HEK293 (cell line): ENCODE measurements at regions not wholly inside any gene's neighbourhood (a gene's known extent, or its start where the extent isn't known, plus 50 kb on each side); places are given as distances from the start of the nearest gene placed in this dataset.

Experiments used
- CTCF ChIA-PET: fragments of 350-600 bp; formaldehyde crosslinking; extraction: SDS; loops from one replicate; lab custom pipeline; 2021; ENCODE audit warnings: antibody characterized with exemption; lab: Yijun Ruan, JAX
- POLR2A ChIA-PET: fragments of 300-600 bp; formaldehyde crosslinking; extraction: SDS; loops from one replicate; lab custom pipeline; 2020; ENCODE audit warnings: antibody characterized with exemption, inconsistent platforms; lab: Yijun Ruan, JAX
- H3K27ac ChIP-seq: fragments of 200-500 bp; sonication (Bioruptor generic); 2 replicates; pipeline ENCODE4 v1.5.1; 2014; ENCODE audit warnings: low read depth, low read length, control low read depth, inconsistent platforms; ENCODE audit errors: extremely low read depth
- H3K36me3 ChIP-seq, 2 experiments: fragments of 200-500 bp in 1 of 2; sonication (Bioruptor generic) in 1 of 2; 1 replicate in 1 of 2; 2 replicates in 1 of 2; pipeline ENCODE4 v1.5.1; 2014 to 2017; ENCODE audit warnings: inconsistent platforms in 2 of 2, low read length in 2 of 2; ENCODE audit not compliant: control insufficient read depth in 2 of 2, insufficient read depth in 1 of 2
- H3K4me1 ChIP-seq: fragments of 200-500 bp; sonication (Bioruptor generic); 2 replicates; pipeline ENCODE4 v1.5.1; 2014; ENCODE audit warnings: mild to moderate bottlenecking, low read length, inconsistent platforms; ENCODE audit not compliant: control insufficient read depth, insufficient read depth
- H3K4me3 ChIP-seq: 2 replicates; pipeline ENCODE4 v1.5.1; 2011; ENCODE audit warnings: low read depth, mild to moderate bottlenecking, control low read depth, low read length, moderate library complexity
- H3K9me3 ChIP-seq: fragments of 200-500 bp; sonication (Bioruptor generic); 2 replicates; pipeline ENCODE4 v1.5.1; 2014; ENCODE audit warnings: low read depth, low read length, inconsistent platforms; ENCODE audit not compliant: control insufficient read depth, insufficient read depth
- FEZF1 ChIP-seq: fragments of 450-650 bp; formaldehyde crosslinking; IDR thresholded peaks from 2 replicates; pipeline ENCODE4 v1.5.1; 2016; ENCODE audit warnings: missing biosample characterization, missing genetic modification characterization
- MZF1 ChIP-seq: fragments of 450-650 bp; formaldehyde crosslinking; IDR thresholded peaks from 2 replicates; pipeline ENCODE4 v1.5.1; 2017; ENCODE audit warnings: missing biosample characterization, missing genetic modification characterization, borderline replicate concordance
- TCF7L2 ChIP-seq: IDR thresholded peaks from 2 replicates; pipeline ENCODE4 v1.6.1; 2011; ENCODE audit warnings: low read depth, mild to moderate bottlenecking, inconsistent platforms, low read length, moderate library complexity, borderline replicate concordance
- ZFHX2 ChIP-seq: fragments of 450-650 bp; formaldehyde crosslinking; conservative IDR thresholded peaks from 2 replicates; pipeline ENCODE4 v1.5.1; 2016; ENCODE audit warnings: missing biosample characterization, missing genetic modification characterization
- ZNF114 ChIP-seq: fragments of 450-650 bp; formaldehyde crosslinking; IDR thresholded peaks from 2 replicates; pipeline ENCODE4 v1.5.0; 2017; ENCODE audit warnings: missing biosample characterization, missing genetic modification characterization
- ZNF184 ChIP-seq: fragments of 450-650 bp; IDR thresholded peaks from 2 replicates; pipeline ENCODE4 v1.5.1; 2018; ENCODE audit warnings: missing biosample characterization, mild to moderate bottlenecking, missing genetic modification characterization
- ZNF214 ChIP-seq: fragments of 450-650 bp; formaldehyde crosslinking; IDR thresholded peaks from 2 replicates; pipeline ENCODE4 v1.5.1; 2017; ENCODE audit warnings: missing biosample characterization, mild to moderate bottlenecking, missing genetic modification characterization, borderline replicate concordance
- ZNF341 ChIP-seq: fragments of 450-650 bp; formaldehyde crosslinking; IDR thresholded peaks from 2 replicates; pipeline ENCODE4; 2016; ENCODE audit warnings: low read depth, missing biosample characterization, missing genetic modification characterization
- ZNF426 ChIP-seq: fragments of 450-650 bp; formaldehyde crosslinking; IDR thresholded peaks from 2 replicates; pipeline ENCODE4 v1.5.1; 2017; ENCODE audit warnings: missing biosample characterization, missing genetic modification characterization, mild to moderate bottlenecking, inconsistent platforms, moderate library complexity
- ZNF555 ChIP-seq: fragments of 450-650 bp; formaldehyde crosslinking; conservative IDR thresholded peaks from 2 replicates; pipeline ENCODE4 v1.5.1; 2017; ENCODE audit warnings: missing biosample characterization, mild to moderate bottlenecking, missing genetic modification characterization, inconsistent platforms
- ZNF596 ChIP-seq: fragments of 450-650 bp; IDR thresholded peaks from 2 replicates; pipeline ENCODE4 v1.5.0; 2018; ENCODE audit warnings: missing biosample characterization, mild to moderate bottlenecking, missing genetic modification characterization, moderate library complexity
- ZNF629 ChIP-seq: fragments of 450-650 bp; formaldehyde crosslinking; IDR thresholded peaks from 2 replicates; pipeline ENCODE4 v1.5.1; 2017; ENCODE audit warnings: missing biosample characterization, missing genetic modification characterization
- ZNF707 ChIP-seq: fragments of 450-650 bp; formaldehyde crosslinking; IDR thresholded peaks from 2 replicates; pipeline ENCODE4 v1.5.1; 2016; ENCODE audit warnings: missing biosample characterization, missing genetic modification characterization
- ZNF843 ChIP-seq: fragments of 450-650 bp; formaldehyde crosslinking; IDR thresholded peaks from 2 replicates; pipeline ENCODE4 v1.5.1; 2016; ENCODE audit warnings: missing biosample characterization, missing genetic modification characterization
- TF ChIP-seq, protein P1 (sequence below): fragments of 450-650 bp; formaldehyde crosslinking; IDR thresholded peaks from 2 replicates; pipeline ENCODE4 v1.5.1; 2016; ENCODE audit warnings: missing biosample characterization, missing genetic modification characterization
- TF ChIP-seq, protein P2 (sequence below): fragments of 450-650 bp; formaldehyde crosslinking; IDR thresholded peaks from 2 replicates; pipeline ENCODE4 v1.5.1; 2017; ENCODE audit warnings: missing biosample characterization, mild to moderate bottlenecking, missing genetic modification characterization, moderate library complexity
- TF ChIP-seq, protein P3 (sequence below): fragments of 450-650 bp; formaldehyde crosslinking; IDR thresholded peaks from 2 replicates; pipeline ENCODE4 v1.5.1; 2016; ENCODE audit warnings: missing biosample characterization, missing genetic modification characterization

DNA sequence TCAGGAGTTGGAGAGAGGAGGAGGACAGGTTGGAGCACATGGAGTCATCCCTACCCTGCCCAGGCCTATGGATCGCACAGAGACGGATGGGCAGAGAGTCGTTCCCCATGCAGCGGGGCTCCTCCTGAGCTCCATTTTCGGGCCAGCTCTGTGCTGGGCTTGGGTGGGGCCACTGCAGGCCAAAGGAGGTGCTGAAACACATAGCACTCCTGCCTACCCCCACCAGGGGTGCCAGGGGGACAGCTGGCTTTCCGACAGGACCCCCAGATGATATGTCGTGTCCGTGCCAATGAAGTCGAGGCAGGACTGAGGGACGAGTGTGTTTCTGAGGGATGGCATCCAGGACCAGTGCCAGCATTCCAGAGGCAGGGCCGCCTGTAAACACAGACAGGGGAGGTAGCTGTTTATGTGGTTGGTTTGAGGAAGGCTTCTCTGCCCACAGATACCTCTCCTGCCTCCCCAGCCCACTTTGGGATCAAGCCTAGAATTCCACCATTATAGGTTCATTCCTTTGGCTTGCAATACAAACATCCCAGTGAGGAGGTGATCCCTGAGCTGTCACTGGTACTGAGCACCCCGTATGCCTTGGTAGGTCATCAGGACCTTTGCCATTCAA lies 116.6 kb downstream of the GLI2 start:
- H3K4me3 ChIP-seq = no peak overlapping the region
- ChIA-PET CTCF (no interaction called here), POLR2A (no interaction called here)
- H3K9me3 ChIP-seq = no peaks in the 10 kb centered on the region
- H3K4me1 ChIP-seq = 0 out of 2 replicates have a peak, but pooled peaks cover under 1% of the 10 kb centered on the region
- TF ChIP-seq ZFHX2 (tag by site-specific recombination) = no peak
- peaks cover 0 to 3% of the 10 kb centered on the region in 2 experiments; a peak in 1 of 3 replicates for H3K36me3 ChIP-seq
- no peak overlapping the region for H3K27ac ChIP-seq

DNA sequence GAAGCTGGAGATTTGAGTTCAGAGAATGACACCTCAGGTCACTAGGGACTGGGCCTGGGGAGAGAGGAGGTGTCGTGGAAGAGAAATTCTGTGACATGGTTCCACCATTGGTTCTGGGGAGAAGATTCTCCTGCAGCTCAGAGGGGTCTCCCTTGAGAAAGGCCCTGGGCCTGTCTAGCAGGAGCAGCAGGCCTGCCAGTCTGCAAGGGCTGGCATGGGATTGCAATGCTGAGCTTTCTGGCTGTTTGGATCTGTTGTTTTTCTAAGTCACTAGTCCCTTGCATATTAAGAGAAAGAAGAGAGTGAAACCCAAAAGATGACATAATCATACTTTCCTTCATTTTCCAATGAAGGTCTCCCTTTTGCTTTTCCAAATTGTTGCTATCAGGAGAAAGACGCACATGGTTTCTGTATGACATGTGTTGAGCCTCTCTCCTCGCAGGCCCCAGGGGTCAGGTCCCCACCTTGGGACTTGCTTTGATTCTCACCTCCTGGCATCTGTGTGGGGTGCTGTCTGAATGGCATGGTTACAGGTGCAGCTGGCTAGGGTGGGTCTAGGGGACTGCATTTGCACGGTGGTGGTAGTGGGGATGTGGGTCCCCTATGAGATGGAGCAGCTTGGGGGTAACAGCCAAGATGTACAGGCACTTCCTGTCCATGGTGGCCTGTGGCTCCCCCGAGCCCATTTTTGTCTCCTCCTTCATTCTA lies 117.8 kb downstream of the GLI2 start:
- peaks cover 0 to 3% of the 10 kb centered on the region in 2 experiments; a peak in 1 of 3 replicates for H3K36me3 ChIP-seq
- ChIA-PET CTCF (no interaction called here), POLR2A (no interaction called here)
- no peaks in the 10 kb centered on the region for H3K4me1 ChIP-seq
- H3K27ac ChIP-seq = no peak overlapping the region
- H3K4me3 ChIP-seq = no peak overlapping the region
- TF ChIP-seq ZNF843 (tag by site-specific recombination) (no peak), ZNF114 (tag by site-specific recombination) (no peak), ZNF184 (tag by site-specific recombination) (no peak), ZNF596 (tag by site-specific recombination) (no peak), FEZF1 (no peak), ZNF707 (no peak), TCF7L2 (no peak), ZNF341 (no peak), ZNF426 (tag by site-specific recombination) (no peak), ZNF629 (no peak), ZNF555 (tag by site-specific recombination) (no peak), MZF1 (tag by site-specific recombination) (no peak), ZNF214 (tag by site-specific recombination) (no peak)
- TF ChIP-seq, protein P1, sequence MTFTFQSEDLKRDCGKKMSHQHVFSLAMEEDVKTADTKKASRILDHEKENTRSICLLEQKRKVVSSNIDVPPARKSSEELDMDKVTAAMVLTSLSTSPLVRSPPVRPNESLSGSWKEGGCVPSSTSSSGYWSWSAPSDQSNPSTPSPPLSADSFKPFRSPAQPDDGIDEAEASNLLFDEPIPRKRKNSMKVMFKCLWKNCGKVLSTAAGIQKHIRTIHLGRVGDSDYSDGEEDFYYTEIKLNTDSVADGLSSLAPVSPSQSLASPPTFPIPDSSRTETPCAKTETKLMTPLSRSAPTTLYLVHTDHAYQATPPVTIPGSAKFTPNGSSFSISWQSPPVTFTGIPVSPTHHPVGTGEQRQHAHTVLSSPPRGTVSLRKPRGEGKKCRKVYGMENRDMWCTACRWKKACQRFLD (tag by site-specific recombination) = no peak
- TF ChIP-seq, protein P2, sequence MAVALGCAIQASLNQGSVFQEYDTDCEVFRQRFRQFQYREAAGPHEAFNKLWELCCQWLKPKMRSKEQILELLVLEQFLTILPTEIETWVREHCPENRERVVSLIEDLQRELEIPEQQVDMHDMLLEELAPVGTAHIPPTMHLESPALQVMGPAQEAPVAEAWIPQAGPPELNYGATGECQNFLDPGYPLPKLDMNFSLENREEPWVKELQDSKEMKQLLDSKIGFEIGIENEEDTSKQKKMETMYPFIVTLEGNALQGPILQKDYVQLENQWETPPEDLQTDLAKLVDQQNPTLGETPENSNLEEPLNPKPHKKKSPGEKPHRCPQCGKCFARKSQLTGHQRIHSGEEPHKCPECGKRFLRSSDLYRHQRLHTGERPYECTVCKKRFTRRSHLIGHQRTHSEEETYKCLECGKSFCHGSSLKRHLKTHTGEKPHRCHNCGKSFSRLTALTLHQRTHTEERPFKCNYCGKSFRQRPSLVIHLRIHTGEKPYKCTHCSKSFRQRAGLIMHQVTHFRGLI (tag by site-specific recombination) = no peak
- TF ChIP-seq, protein P3, sequence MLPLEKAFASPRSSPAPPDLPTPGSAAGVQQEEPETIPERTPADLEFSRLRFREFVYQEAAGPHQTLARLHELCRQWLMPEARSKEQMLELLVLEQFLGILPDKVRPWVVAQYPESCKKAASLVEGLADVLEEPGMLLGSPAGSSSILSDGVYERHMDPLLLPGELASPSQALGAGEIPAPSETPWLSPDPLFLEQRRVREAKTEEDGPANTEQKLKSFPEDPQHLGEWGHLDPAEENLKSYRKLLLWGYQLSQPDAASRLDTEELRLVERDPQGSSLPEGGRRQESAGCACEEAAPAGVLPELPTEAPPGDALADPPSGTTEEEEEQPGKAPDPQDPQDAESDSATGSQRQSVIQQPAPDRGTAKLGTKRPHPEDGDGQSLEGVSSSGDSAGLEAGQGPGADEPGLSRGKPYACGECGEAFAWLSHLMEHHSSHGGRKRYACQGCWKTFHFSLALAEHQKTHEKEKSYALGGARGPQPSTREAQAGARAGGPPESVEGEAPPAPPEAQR (tag by site-specific recombination) = no peak
- H3K9me3 ChIP-seq = no peaks in the 10 kb centered on the region
